ENCODE measurements at regions not wholly inside any gene's neighbourhood (a gene's known extent, or its start where the extent isn't known, plus 50 kb on each side); places are given as distances from the start of the nearest gene placed in this dataset.

- Histone ChIP-seq H3K9me3 (ENCODE audit: control insufficient read depth in 1 of 2, insufficient read depth in 1 of 2, low read length in 2 of 2) (no peaks in the 10 kb centered on the region), H3K27ac (ENCODE audit: low read depth in 1 of 2, low read length in 2 of 2) (no peak overlapping the region), H3K4me1 (ENCODE audit: insufficient read depth, low read length) (no peaks in the 10 kb centered on the region), H3K36me3 (ENCODE audit: insufficient read depth, low read length) (no peaks in the 10 kb centered on the region), H3K4me3 (ENCODE audit: low read length) (no peak overlapping the region), H3K27me3 (ENCODE audit: control insufficient read depth in 1 of 2, insufficient read depth in 2 of 2, low read length in 2 of 2) (no peaks in the 10 kb centered on the region)
- no peak overlapping the region for H3K4me3 Mint-ChIP-seq
- DNase-seq, result no peak
- no peak overlapping the region for H3K27ac Mint-ChIP-seq
- POLR2A ChIA-PET, result no interaction called here
- no peak for ATAC-seq (ENCODE audit: poor library complexity)
- no peak for TF ChIP-seq CTCF (IDR thresholded peaks at IDR 0.05)
- no peaks in the 10 kb centered on the region for H3K4me1 Mint-ChIP-seq (ENCODE audit: low read depth)
- H3K27me3 Mint-ChIP-seq, result no peaks in the 10 kb centered on the region
- intact Hi-C loops (cut with DNase I, micrococcal nuclease), result no loop called here
- H3K9me3 Mint-ChIP-seq, result no peaks in the 10 kb centered on the region
- H3K36me3 Mint-ChIP-seq (ENCODE audit: low read depth), result no peaks in the 10 kb centered on the region
- CTCF ChIA-PET, result no interaction called here
These were observed 1178.8 kb downstream of the ZPLD1 start for GRCh38 chr3:103613397-103614156.

DNA sequence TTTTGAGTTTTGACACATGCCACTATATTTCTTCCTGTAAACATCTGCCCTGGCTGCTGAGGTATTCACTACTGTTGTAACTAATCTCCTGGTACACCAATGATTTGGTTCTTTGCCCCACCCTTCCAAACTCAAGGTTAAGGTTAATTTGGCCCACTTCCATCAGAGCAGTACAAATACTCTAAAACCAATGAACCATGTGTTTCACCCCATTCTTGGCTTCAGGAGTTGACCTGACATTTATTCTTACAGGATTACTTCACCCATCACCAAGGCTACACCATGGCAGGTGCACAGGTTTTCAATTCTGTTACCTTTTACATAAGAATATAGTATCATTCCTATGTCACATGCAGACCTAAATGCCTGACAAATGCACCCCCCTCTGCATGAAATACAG, 1179.9 kb downstream of the ZPLD1 start:
- Mint-ChIP-seq H3K4me3 (no peak overlapping the region), H3K27me3 (no peaks in the 10 kb centered on the region), H3K9me3 (no peaks in the 10 kb centered on the region), H3K4me1 (ENCODE audit: low read depth) (no peaks in the 10 kb centered on the region), H3K27ac (no peak overlapping the region), H3K36me3 (ENCODE audit: low read depth) (no peaks in the 10 kb centered on the region)
- intact Hi-C loops (cut with DNase I, micrococcal nuclease), result no loop called here
- Histone ChIP-seq H3K4me3 (ENCODE audit: low read length) (no peak overlapping the region), H3K4me1 (ENCODE audit: insufficient read depth, low read length) (no peaks in the 10 kb centered on the region), H3K27ac (ENCODE audit: low read depth in 1 of 2, low read length in 2 of 2) (no peak overlapping the region), H3K36me3 (ENCODE audit: insufficient read depth, low read length) (no peaks in the 10 kb centered on the region), H3K9me3 (ENCODE audit: control insufficient read depth in 1 of 2, insufficient read depth in 1 of 2, low read length in 2 of 2) (peaks cover 0 to 3% of the 10 kb centered on the region in 2 experiments), H3K27me3 (ENCODE audit: control insufficient read depth in 1 of 2, insufficient read depth in 2 of 2, low read length in 2 of 2) (no peaks in the 10 kb centered on the region)
- DNase-seq (no peak), ATAC-seq (ENCODE audit: poor library complexity) (no peak)
- ChIA-PET CTCF (no interaction called here), POLR2A (no interaction called here)
- no peak for TF ChIP-seq CTCF (IDR thresholded peaks at IDR 0.05)

- TF ChIP-seq CTCF (IDR thresholded peaks at IDR 0.05), result no peak
- Histone ChIP-seq H3K27ac (ENCODE audit: low read depth in 1 of 2, low read length in 2 of 2) (no peak overlapping the region), H3K27me3 (ENCODE audit: control insufficient read depth in 1 of 2, insufficient read depth in 2 of 2, low read length in 2 of 2) (no peaks in the 10 kb centered on the region), H3K9me3 (ENCODE audit: control insufficient read depth in 1 of 2, insufficient read depth in 1 of 2, low read length in 2 of 2) (peaks cover 0 to 3% of the 10 kb centered on the region in 2 experiments), H3K4me3 (ENCODE audit: low read length) (no peak overlapping the region), H3K36me3 (ENCODE audit: insufficient read depth, low read length) (no peaks in the 10 kb centered on the region), H3K4me1 (ENCODE audit: insufficient read depth, low read length) (no peaks in the 10 kb centered on the region)
- DNase-seq, result no peak
- ATAC-seq (ENCODE audit: poor library complexity), result no peak
- no peak overlapping the region for H3K4me3 Mint-ChIP-seq
- no peak overlapping the region for H3K27ac Mint-ChIP-seq
- ChIA-PET POLR2A (no interaction called here), CTCF (no interaction called here)
- no peaks in the 10 kb centered on the region for H3K36me3 Mint-ChIP-seq (ENCODE audit: low read depth)
- intact Hi-C loops (cut with DNase I, micrococcal nuclease), result no loop called here
- no peaks in the 10 kb centered on the region for H3K27me3 Mint-ChIP-seq
- H3K4me1 Mint-ChIP-seq (ENCODE audit: low read depth), result no peaks in the 10 kb centered on the region
- peaks cover 3% of the 10 kb centered on the region for H3K9me3 Mint-ChIP-seq
These were observed 1183.1 kb downstream of the ZPLD1 start for GRCh38 chr3:103617961-103618360.
